ENCODE measurements at regions not wholly inside any gene's neighbourhood (a gene's known extent, or its start where the extent isn't known, plus 50 kb on each side); places are given as distances from the start of the nearest gene placed in this dataset.
"Not testable (repeated sequence)": the region's sequence is repeated elsewhere in the genome, so short reads cannot be mapped to it uniquely, and the experiment has no call there.

- not testable (repeated sequence) for TF ChIP-seq CTCF, POLR2A (IDR thresholded peaks at IDR 0.05)
Observed at GRCh38 chr16:18173945-18174497, 162.5 kb downstream of the NPIPA8 start.
